Mononuclear cell (primary cell): ENCODE measurements at regions not wholly inside any gene's neighbourhood (a gene's known extent, or its start where the extent isn't known, plus 50 kb on each side); places are given as distances from the start of the nearest gene placed in this dataset.

Source experiments
- H3K27me3 ChIP-seq: 2 replicates; pipeline ENCODE4 v1.6.0; 2011; ENCODE audit warnings: low read length, control low read depth; ENCODE audit not compliant: insufficient read depth
- H3K4me1 ChIP-seq: 2 replicates; pipeline ENCODE4 v1.5.1; 2011; ENCODE audit warnings: mild to moderate bottlenecking, low read length, control low read depth; ENCODE audit not compliant: insufficient read depth
- H3K4me3 ChIP-seq: 2 replicates; pipeline ENCODE4 v1.5.1; 2011; ENCODE audit warnings: mild to moderate bottlenecking, low read length, moderate library complexity
- H3K9me3 ChIP-seq: 2 replicates; pipeline ENCODE4 v1.5.1; 2011; ENCODE audit warnings: low read depth, mild to moderate bottlenecking, control low read depth, low read length

GRCh38 chr10:78868861-78869260 lies 199.9 kb upstream of the ZMIZ1 start:
- Histone ChIP-seq H3K4me3 (no peak overlapping the region), H3K9me3 (no peaks in the 10 kb centered on the region), H3K4me1 (no peaks in the 10 kb centered on the region), H3K27me3 (peaks cover 4% of the 10 kb centered on the region)

GRCh38 chr10:78869508-78870454 lies 199.0 kb upstream of the ZMIZ1 start:
- Histone ChIP-seq H3K4me1 (no peaks in the 10 kb centered on the region), H3K4me3 (no peak overlapping the region), H3K9me3 (no peaks in the 10 kb centered on the region), H3K27me3 (peaks cover 4% of the 10 kb centered on the region)

- Histone ChIP-seq H3K9me3 (no peaks in the 10 kb centered on the region), H3K27me3 (peaks cover 4% of the 10 kb centered on the region), H3K4me1 (no peaks in the 10 kb centered on the region), H3K4me3 (no peak overlapping the region)
Observed at GRCh38 chr10:78870458-78870857, 198.3 kb upstream of the ZMIZ1 start.

- Histone ChIP-seq H3K27me3 (peaks cover 4% of the 10 kb centered on the region), H3K4me3 (no peak overlapping the region), H3K4me1 (no peaks in the 10 kb centered on the region), H3K9me3 (no peaks in the 10 kb centered on the region)
Observed at GRCh38 chr10:78871796-78872195, 197.0 kb upstream of the ZMIZ1 start.

- no peak overlapping the region for H3K4me3 ChIP-seq
- peaks cover 4% of the 10 kb centered on the region for H3K27me3 ChIP-seq
- no peaks in the 10 kb centered on the region for H3K9me3 ChIP-seq
Observed at GRCh38 chr10:78873413-78873812, 195.4 kb upstream of the ZMIZ1 start.

GRCh38 chr10:78875331-78875877 lies 193.4 kb upstream of the ZMIZ1 start:
- peaks cover 9% of the 10 kb centered on the region for H3K27me3 ChIP-seq
- H3K9me3 ChIP-seq = peaks cover 13% of the 10 kb centered on the region
- no peak overlapping the region for H3K4me3 ChIP-seq
- H3K4me1 ChIP-seq = no peaks in the 10 kb centered on the region

More at GRCh38 chr10:78873413-78873812, 195.4 kb upstream of the ZMIZ1 start:
- no peaks in the 10 kb centered on the region for H3K4me1 ChIP-seq

- Histone ChIP-seq H3K27me3 (peaks cover 5% of the 10 kb centered on the region), H3K4me1 (no peaks in the 10 kb centered on the region), H3K9me3 (peaks cover 13% of the 10 kb centered on the region), H3K4me3 (no peak overlapping the region)
Observed at GRCh38 chr10:78875932-78876331, 192.8 kb upstream of the ZMIZ1 start.

GRCh38 chr10:78876449-78876848 lies 192.3 kb upstream of the ZMIZ1 start:
- Histone ChIP-seq H3K4me3 (no peak overlapping the region), H3K27me3 (peaks cover 5% of the 10 kb centered on the region), H3K9me3 (peaks cover 13% of the 10 kb centered on the region), H3K4me1 (no peaks in the 10 kb centered on the region)

- no peaks in the 10 kb centered on the region for H3K4me1 ChIP-seq
- peaks cover 16% of the 10 kb centered on the region for H3K27me3 ChIP-seq
- H3K4me3 ChIP-seq = no peak overlapping the region
- peaks cover 13% of the 10 kb centered on the region for H3K9me3 ChIP-seq
Observed at GRCh38 chr10:78879621-78880020, 189.1 kb upstream of the ZMIZ1 start.

GRCh38 chr10:78886129-78886528 lies 182.6 kb upstream of the ZMIZ1 start:
- no peak overlapping the region for H3K4me3 ChIP-seq
- H3K4me1 ChIP-seq = no peaks in the 10 kb centered on the region
- H3K27me3 ChIP-seq = peaks cover 11% of the 10 kb centered on the region

GRCh38 chr10:78889536-78890063 lies 179.2 kb upstream of the ZMIZ1 start:
- Histone ChIP-seq H3K27me3 (no peaks in the 10 kb centered on the region), H3K4me3 (no peak overlapping the region), H3K9me3 (peaks cover 11% of the 10 kb centered on the region), H3K4me1 (no peaks in the 10 kb centered on the region)

More at GRCh38 chr10:78886129-78886528, 182.6 kb upstream of the ZMIZ1 start:
- H3K9me3 ChIP-seq = peaks cover 11% of the 10 kb centered on the region

GRCh38 chr10:78890506-78890905 lies 178.3 kb upstream of the ZMIZ1 start:
- Histone ChIP-seq H3K27me3 (no peaks in the 10 kb centered on the region), H3K4me3 (no peak overlapping the region), H3K9me3 (peaks cover 11% of the 10 kb centered on the region), H3K4me1 (no peaks in the 10 kb centered on the region)

- no peaks in the 10 kb centered on the region for H3K9me3 ChIP-seq
- H3K4me3 ChIP-seq = no peak overlapping the region
- H3K27me3 ChIP-seq = no peaks in the 10 kb centered on the region
- H3K4me1 ChIP-seq = no peaks in the 10 kb centered on the region
Observed at GRCh38 chr10:78891741-78892140, 177.0 kb upstream of the ZMIZ1 start.

GRCh38 chr10:78892338-78893176 lies 176.2 kb upstream of the ZMIZ1 start:
- no peaks in the 10 kb centered on the region for H3K4me1 ChIP-seq
- no peaks in the 10 kb centered on the region for H3K27me3 ChIP-seq
- H3K9me3 ChIP-seq = no peaks in the 10 kb centered on the region
- H3K4me3 ChIP-seq = no peak overlapping the region

- H3K4me3 ChIP-seq = no peak overlapping the region
- H3K4me1 ChIP-seq = no peaks in the 10 kb centered on the region
- no peaks in the 10 kb centered on the region for H3K9me3 ChIP-seq
- no peaks in the 10 kb centered on the region for H3K27me3 ChIP-seq
Observed at GRCh38 chr10:78893217-78893616, 175.5 kb upstream of the ZMIZ1 start.
